Activated CD8-positive, alpha-beta memory T cell treated with anti-CD3 and anti-CD28 coated beads, Interleukin-2, amount 10 ng/mL, durations not matched to agents 7 days and 5 days (primary cell): ENCODE measurements at regions not wholly inside any gene's neighbourhood (a gene's known extent, or its start where the extent isn't known, plus 50 kb on each side); places are given as distances from the start of the nearest gene placed in this dataset.

Experiments used
- ATAC-seq: fragments of 150-1000 bp; cut with Tn5 transposase; one replicate; pipeline ENCODE4 v1.10.0; 2021; ENCODE audit warnings: moderate library complexity
- CTCF ChIA-PET: fragments of 350-600 bp; sonication (Branson Sonifier 250); formaldehyde crosslinking; loops from one replicate; lab custom pipeline; 2021; ENCODE audit warnings: antibody characterized with exemption; lab: Charles Lee
- DNase-seq: peaks from one replicate; pipeline ENCODE4 v3.0.0-alpha.2; 2020
- H3K27ac Mint-ChIP-seq: one replicate; pipeline ENCODE4 v1.8.0; 2021; ENCODE audit warnings: mild to moderate bottlenecking, mixed read lengths
- H3K27me3 Mint-ChIP-seq: one replicate; pipeline ENCODE4 v1.8.0; 2021; ENCODE audit warnings: mixed read lengths
- H3K36me3 Mint-ChIP-seq: one replicate; pipeline ENCODE4 v1.8.0; 2021; ENCODE audit warnings: mild to moderate bottlenecking, mixed read lengths
- H3K4me1 Mint-ChIP-seq: one replicate; pipeline ENCODE4 v1.8.0; 2021; ENCODE audit warnings: mixed read lengths
- H3K4me3 Mint-ChIP-seq: one replicate; pipeline ENCODE4 v1.8.0; 2021; ENCODE audit warnings: mild to moderate bottlenecking, moderate library complexity, mixed read lengths
- H3K9me3 Mint-ChIP-seq: one replicate; pipeline ENCODE4 v1.8.0; 2022; ENCODE audit warnings: low read depth, mixed read lengths

- CTCF ChIA-PET, result no interaction called here
- no peak for ATAC-seq
Observed at GRCh38 chr4:62816566-62816965, 1592.7 kb downstream of the TECRL start.

GRCh38 chr4:62814510-62815047, 1594.7 kb downstream of the TECRL start:
- Mint-ChIP-seq H3K9me3 (peaks cover 8% of the 10 kb centered on the region), H3K4me3 (no peak overlapping the region), H3K36me3 (no peaks in the 10 kb centered on the region), H3K27me3 (no peaks in the 10 kb centered on the region), H3K4me1 (no peaks in the 10 kb centered on the region), H3K27ac (no peak overlapping the region)
- CTCF ChIA-PET, result no interaction called here
- ATAC-seq (no peak), DNase-seq (no peak)

More at GRCh38 chr4:62816566-62816965, 1592.7 kb downstream of the TECRL start:
- DNase-seq, result no peak
- no peak overlapping the region for H3K27ac Mint-ChIP-seq
- H3K4me3 Mint-ChIP-seq, result no peak overlapping the region
- no peaks in the 10 kb centered on the region for H3K27me3 Mint-ChIP-seq
- H3K36me3 Mint-ChIP-seq, result no peaks in the 10 kb centered on the region
- no peaks in the 10 kb centered on the region for H3K4me1 Mint-ChIP-seq
- peaks cover 7% of the 10 kb centered on the region for H3K9me3 Mint-ChIP-seq

GRCh38 chr4:62806816-62807215, 1602.4 kb downstream of the TECRL start:
- H3K9me3 Mint-ChIP-seq, result peaks cover 8% of the 10 kb centered on the region
- no peaks in the 10 kb centered on the region for H3K36me3 Mint-ChIP-seq
- CTCF ChIA-PET, result no interaction called here
- ATAC-seq (no peak), DNase-seq (no peak)
- no peaks in the 10 kb centered on the region for H3K4me1 Mint-ChIP-seq
- no peaks in the 10 kb centered on the region for H3K27me3 Mint-ChIP-seq
- H3K4me3 Mint-ChIP-seq, result no peak overlapping the region
- H3K27ac Mint-ChIP-seq, result no peak overlapping the region

GRCh38 chr4:62804075-62804474, 1603.9 kb downstream of the ADGRL3 start:
- Mint-ChIP-seq H3K27ac (no peak overlapping the region), H3K9me3 (peaks cover 6% of the 10 kb centered on the region), H3K4me3 (no peak overlapping the region), H3K4me1 (no peaks in the 10 kb centered on the region), H3K27me3 (no peaks in the 10 kb centered on the region), H3K36me3 (no peaks in the 10 kb centered on the region)
- no peak for DNase-seq
- CTCF ChIA-PET, result no interaction called here
- no peak for ATAC-seq

- Mint-ChIP-seq H3K27ac (no peak overlapping the region), H3K9me3 (peaks cover 3% of the 10 kb centered on the region), H3K4me1 (no peaks in the 10 kb centered on the region), H3K4me3 (no peak overlapping the region), H3K36me3 (no peaks in the 10 kb centered on the region), H3K27me3 (no peaks in the 10 kb centered on the region)
- DNase-seq, result no peak
- ATAC-seq, result no peak
- CTCF ChIA-PET, result no interaction called here
Observed at GRCh38 chr4:62797221-62797620, 1597.1 kb downstream of the ADGRL3 start.

- CTCF ChIA-PET, result no interaction called here
- no peak overlapping the region for H3K4me3 Mint-ChIP-seq
- no peaks in the 10 kb centered on the region for H3K27me3 Mint-ChIP-seq
- peaks cover 5% of the 10 kb centered on the region for H3K9me3 Mint-ChIP-seq
- H3K27ac Mint-ChIP-seq, result no peak overlapping the region
- no peaks in the 10 kb centered on the region for H3K36me3 Mint-ChIP-seq
- ATAC-seq (no peak), DNase-seq (no peak)
- no peaks in the 10 kb centered on the region for H3K4me1 Mint-ChIP-seq
Observed at GRCh38 chr4:62791386-62791785, 1591.3 kb downstream of the ADGRL3 start.

GRCh38 chr4:62771983-62772557, 1571.9 kb downstream of the ADGRL3 start:
- H3K27ac Mint-ChIP-seq, result no peak overlapping the region
- peaks cover 16% of the 10 kb centered on the region for H3K9me3 Mint-ChIP-seq
- no peaks in the 10 kb centered on the region for H3K36me3 Mint-ChIP-seq
- no peaks in the 10 kb centered on the region for H3K4me1 Mint-ChIP-seq
- DNase-seq (no peak), ATAC-seq (no peak)
- H3K27me3 Mint-ChIP-seq, result no peaks in the 10 kb centered on the region
- CTCF ChIA-PET, result no interaction called here
- no peak overlapping the region for H3K4me3 Mint-ChIP-seq

GRCh38 chr4:62740296-62740695, 1540.2 kb downstream of the ADGRL3 start:
- no peak for ATAC-seq
- Mint-ChIP-seq H3K27me3 (no peaks in the 10 kb centered on the region), H3K9me3 (no peaks in the 10 kb centered on the region), H3K4me1 (no peaks in the 10 kb centered on the region), H3K27ac (no peak overlapping the region), H3K36me3 (no peaks in the 10 kb centered on the region), H3K4me3 (no peak overlapping the region)
- no peak for DNase-seq
- CTCF ChIA-PET, result no interaction called here

- Mint-ChIP-seq H3K9me3 (peaks cover 12% of the 10 kb centered on the region), H3K27me3 (no peaks in the 10 kb centered on the region), H3K4me1 (no peaks in the 10 kb centered on the region), H3K36me3 (no peaks in the 10 kb centered on the region), H3K27ac (no peak overlapping the region), H3K4me3 (no peak overlapping the region)
- CTCF ChIA-PET, result no interaction called here
- ATAC-seq (no peak), DNase-seq (no peak)
Observed at GRCh38 chr4:62717154-62717553, 1517.0 kb downstream of the ADGRL3 start.

- ATAC-seq, result no peak
- CTCF ChIA-PET, result no interaction called here
- no peak overlapping the region for H3K4me3 Mint-ChIP-seq
Observed at GRCh38 chr4:62711575-62711974, 1511.4 kb downstream of the ADGRL3 start.

GRCh38 chr4:62709618-62710252, 1509.6 kb downstream of the ADGRL3 start:
- no peak for DNase-seq
- no peaks in the 10 kb centered on the region for H3K27me3 Mint-ChIP-seq
- H3K9me3 Mint-ChIP-seq, result peaks cover 4% of the 10 kb centered on the region
- CTCF ChIA-PET, result no interaction called here
- no peaks in the 10 kb centered on the region for H3K36me3 Mint-ChIP-seq
- ATAC-seq, result no peak
- H3K4me3 Mint-ChIP-seq, result no peak overlapping the region
- H3K4me1 Mint-ChIP-seq, result no peaks in the 10 kb centered on the region
- H3K27ac Mint-ChIP-seq, result no peak overlapping the region

More at GRCh38 chr4:62711575-62711974, 1511.4 kb downstream of the ADGRL3 start:
- H3K4me1 Mint-ChIP-seq, result no peaks in the 10 kb centered on the region
- peaks cover 9% of the 10 kb centered on the region for H3K9me3 Mint-ChIP-seq
- H3K27ac Mint-ChIP-seq, result no peak overlapping the region
- no peak for DNase-seq
- H3K36me3 Mint-ChIP-seq, result no peaks in the 10 kb centered on the region
- H3K27me3 Mint-ChIP-seq, result no peaks in the 10 kb centered on the region

GRCh38 chr4:62706423-62706822, 1506.3 kb downstream of the ADGRL3 start:
- Mint-ChIP-seq H3K4me1 (no peaks in the 10 kb centered on the region), H3K9me3 (peaks cover 6% of the 10 kb centered on the region), H3K27me3 (no peaks in the 10 kb centered on the region), H3K27ac (no peak overlapping the region), H3K36me3 (no peaks in the 10 kb centered on the region), H3K4me3 (no peak overlapping the region)
- ATAC-seq, result no peak
- DNase-seq, result no peak
- CTCF ChIA-PET, result no interaction called here

- Mint-ChIP-seq H3K9me3 (peaks cover 8% of the 10 kb centered on the region), H3K27me3 (no peaks in the 10 kb centered on the region), H3K4me1 (no peaks in the 10 kb centered on the region), H3K27ac (no peak overlapping the region), H3K4me3 (no peak overlapping the region), H3K36me3 (no peaks in the 10 kb centered on the region)
- CTCF ChIA-PET, result no interaction called here
- no peak for ATAC-seq
- no peak for DNase-seq
Observed at GRCh38 chr4:62683799-62684566, 1483.9 kb downstream of the ADGRL3 start.

GRCh38 chr4:62676962-62677361, 1476.8 kb downstream of the ADGRL3 start:
- ATAC-seq (no peak), DNase-seq (no peak)
- Mint-ChIP-seq H3K27ac (no peak overlapping the region), H3K4me1 (no peaks in the 10 kb centered on the region), H3K4me3 (no peak overlapping the region), H3K36me3 (no peaks in the 10 kb centered on the region), H3K27me3 (no peaks in the 10 kb centered on the region), H3K9me3 (peaks cover 2% of the 10 kb centered on the region)
- CTCF ChIA-PET, result no interaction called here
